ENCODE measurements at regions not wholly inside any gene's neighbourhood (a gene's known extent, or its start where the extent isn't known, plus 50 kb on each side); places are given as distances from the start of the nearest gene placed in this dataset.

DNA sequence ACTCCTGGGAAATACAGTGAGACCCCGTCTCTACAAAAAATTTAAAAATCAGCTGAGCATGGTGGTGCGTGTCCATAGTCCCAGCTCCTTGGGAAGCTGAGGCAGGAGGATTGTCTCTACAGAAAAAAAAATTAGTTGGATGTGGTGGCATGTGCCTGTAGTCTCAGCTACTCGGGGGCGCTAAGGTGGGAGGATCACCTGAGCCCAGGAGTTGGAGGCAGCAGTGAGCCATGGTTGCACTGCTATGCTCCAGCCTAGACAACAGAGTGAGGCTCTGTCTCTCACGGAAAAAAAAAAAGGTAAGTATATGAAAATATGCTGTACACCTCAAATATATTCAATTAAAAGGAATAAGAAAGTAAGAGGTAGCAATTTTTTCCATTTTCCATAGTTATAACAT lies 92.5 kb upstream of the TGIF1 start:
- ATAC-seq (ENCODE audit: low read depth) (no peak), DNase-seq (no peak)
- no peaks in the 10 kb centered on the region for H3K4me1 Mint-ChIP-seq
- no peaks in the 10 kb centered on the region for H4K20me1 ChIP-seq (ENCODE audit: control insufficient read depth, insufficient read depth, low read length, poor library complexity, severe bottlenecking)
- POLR2A ChIA-PET = no interaction called here
- H3K27ac ChIP-seq (ENCODE audit: low read length in 2 of 2) = no peak overlapping the region
- intact Hi-C loops (cut with micrococcal nuclease) = no loop called here
- no peak overlapping the region for H3K4me3 Mint-ChIP-seq
- no peaks in the 10 kb centered on the region for H3K4me1 ChIP-seq (ENCODE audit: control insufficient read depth in 2 of 2, insufficient read depth in 2 of 2, low read length in 2 of 2)
- no peak overlapping the region for H2AFZ ChIP-seq (ENCODE audit: insufficient read depth, low read depth, low read length, poor library complexity, severe bottlenecking)
- no peaks in the 10 kb centered on the region for H3K36me3 ChIP-seq (replicated peaks in 1 of 2; ENCODE audit: control extremely low read depth in 1 of 2, control insufficient read depth in 1 of 2, extremely low read depth in 1 of 2, insufficient read depth in 2 of 2, low read length in 1 of 2)
- no peak overlapping the region for H3K4me2 ChIP-seq (replicated peaks; ENCODE audit: low read depth, low read length, poor library complexity, severe bottlenecking)
- 100% methylated on average over 4 of the region's 5 CpGs for WGBS (ENCODE audit: insufficient coverage)
- H3K9me3 Mint-ChIP-seq (ENCODE audit: insufficient read depth) = no peaks in the 10 kb centered on the region
- H3K27me3 ChIP-seq (replicated peaks in 1 of 4; ENCODE audit: control extremely low read depth in 1 of 4, control insufficient read depth in 3 of 4, insufficient read depth in 4 of 4, low read length in 3 of 4) = no peaks in the 10 kb centered on the region
- no peak for TF ChIP-seq EZH2 (IDR thresholded peaks at IDR 0.05; ENCODE audit: borderline replicate concordance, insufficient read depth, low read depth, low read length, poor library complexity, severe bottlenecking)
- TF ChIP-seq, protein P1, sequence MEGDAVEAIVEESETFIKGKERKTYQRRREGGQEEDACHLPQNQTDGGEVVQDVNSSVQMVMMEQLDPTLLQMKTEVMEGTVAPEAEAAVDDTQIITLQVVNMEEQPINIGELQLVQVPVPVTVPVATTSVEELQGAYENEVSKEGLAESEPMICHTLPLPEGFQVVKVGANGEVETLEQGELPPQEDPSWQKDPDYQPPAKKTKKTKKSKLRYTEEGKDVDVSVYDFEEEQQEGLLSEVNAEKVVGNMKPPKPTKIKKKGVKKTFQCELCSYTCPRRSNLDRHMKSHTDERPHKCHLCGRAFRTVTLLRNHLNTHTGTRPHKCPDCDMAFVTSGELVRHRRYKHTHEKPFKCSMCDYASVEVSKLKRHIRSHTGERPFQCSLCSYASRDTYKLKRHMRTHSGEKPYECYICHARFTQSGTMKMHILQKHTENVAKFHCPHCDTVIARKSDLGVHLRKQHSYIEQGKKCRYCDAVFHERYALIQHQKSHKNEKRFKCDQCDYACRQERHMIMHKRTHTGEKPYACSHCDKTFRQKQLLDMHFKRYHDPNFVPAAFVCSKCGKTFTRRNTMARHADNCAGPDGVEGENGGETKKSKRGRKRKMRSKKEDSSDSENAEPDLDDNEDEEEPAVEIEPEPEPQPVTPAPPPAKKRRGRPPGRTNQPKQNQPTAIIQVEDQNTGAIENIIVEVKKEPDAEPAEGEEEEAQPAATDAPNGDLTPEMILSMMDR (IDR thresholded peaks at IDR 0.05) = no peak
- no peak overlapping the region for H3K27ac Mint-ChIP-seq
- peaks cover 3% of the 10 kb centered on the region for H3K27me3 Mint-ChIP-seq
- CTCF ChIA-PET = interaction anchor here (1.4 to 1.6 kb wide), 2 partner anchors 307 to 309 kb away, joined by 3 to 4 read pairs; no protein-coding TSS in a partner anchor
- no peak overlapping the region for H3K9ac ChIP-seq (ENCODE audit: low read length)
- no peaks in the 10 kb centered on the region for H3K79me2 ChIP-seq (ENCODE audit: control insufficient read depth, insufficient read depth, low read length)
- no peak overlapping the region for H3K4me3 ChIP-seq (ENCODE audit: control extremely low read depth in 1 of 5, extremely low read depth in 1 of 5, insufficient read depth in 1 of 5, low read depth in 2 of 5, low read length in 4 of 5)
- H3K9me3 ChIP-seq (ENCODE audit: control extremely low read depth in 1 of 3, control insufficient read depth in 2 of 3, insufficient read depth in 1 of 3, low read length in 2 of 3) = no peaks in the 10 kb centered on the region

DNA sequence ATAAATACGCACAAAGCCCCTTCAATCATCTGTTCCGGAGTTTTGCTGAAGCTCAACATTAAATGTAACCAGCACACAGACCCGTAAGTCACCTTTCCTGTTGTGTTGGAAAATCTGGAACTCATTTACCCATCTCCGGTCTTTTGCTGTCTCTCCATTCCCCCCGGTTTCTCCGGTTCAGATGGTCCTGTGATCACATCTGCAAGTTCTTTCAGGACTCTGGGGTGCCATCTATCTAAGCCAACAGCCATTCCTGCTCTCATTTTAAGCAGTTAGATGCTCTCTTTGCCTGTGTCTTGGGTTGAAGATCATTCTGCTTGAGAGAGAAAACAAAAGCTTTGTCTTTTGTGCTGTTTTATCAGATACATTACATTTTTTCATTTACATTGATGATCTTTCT lies 91.7 kb upstream of the TGIF1 start:
- intact Hi-C loops (cut with micrococcal nuclease) = no loop called here
- H3K36me3 ChIP-seq (replicated peaks in 1 of 2; ENCODE audit: control extremely low read depth in 1 of 2, control insufficient read depth in 1 of 2, extremely low read depth in 1 of 2, insufficient read depth in 2 of 2, low read length in 1 of 2) = no peaks in the 10 kb centered on the region
- H3K4me2 ChIP-seq (replicated peaks; ENCODE audit: low read depth, low read length, poor library complexity, severe bottlenecking) = no peak overlapping the region
- no peak overlapping the region for H3K4me3 ChIP-seq (ENCODE audit: control extremely low read depth in 1 of 5, extremely low read depth in 1 of 5, insufficient read depth in 1 of 5, low read depth in 2 of 5, low read length in 4 of 5)
- no peaks in the 10 kb centered on the region for H3K27me3 ChIP-seq (replicated peaks in 1 of 4; ENCODE audit: control extremely low read depth in 1 of 4, control insufficient read depth in 3 of 4, insufficient read depth in 4 of 4, low read length in 3 of 4)
- DNase-seq = no peak
- CTCF ChIA-PET = no interaction called here
- Mint-ChIP-seq H3K9me3 (ENCODE audit: insufficient read depth) (no peaks in the 10 kb centered on the region), H3K27me3 (peaks cover 3% of the 10 kb centered on the region), H3K4me3 (no peak overlapping the region), H3K4me1 (no peaks in the 10 kb centered on the region), H3K27ac (no peak overlapping the region)
- TF ChIP-seq, protein P1 (IDR thresholded peaks at IDR 0.05) = no peak
- TF ChIP-seq EZH2 (IDR thresholded peaks at IDR 0.05; ENCODE audit: borderline replicate concordance, insufficient read depth, low read depth, low read length, poor library complexity, severe bottlenecking) = no peak
- POLR2A ChIA-PET = no interaction called here
- no peak for ATAC-seq (ENCODE audit: low read depth)
- H4K20me1 ChIP-seq (ENCODE audit: control insufficient read depth, insufficient read depth, low read length, poor library complexity, severe bottlenecking) = no peaks in the 10 kb centered on the region
- H3K27ac ChIP-seq (ENCODE audit: low read length in 2 of 2) = no peak overlapping the region
- H3K79me2 ChIP-seq (ENCODE audit: control insufficient read depth, insufficient read depth, low read length) = no peaks in the 10 kb centered on the region
- 100% methylated on average over 2 of the region's 6 CpGs for WGBS (ENCODE audit: insufficient coverage)
- no peaks in the 10 kb centered on the region for H3K4me1 ChIP-seq (ENCODE audit: control insufficient read depth in 2 of 2, insufficient read depth in 2 of 2, low read length in 2 of 2)
- H3K9ac ChIP-seq (ENCODE audit: low read length) = no peak overlapping the region
- H3K9me3 ChIP-seq (ENCODE audit: control extremely low read depth in 1 of 3, control insufficient read depth in 2 of 3, insufficient read depth in 1 of 3, low read length in 2 of 3) = no peaks in the 10 kb centered on the region
- H2AFZ ChIP-seq (ENCODE audit: insufficient read depth, low read depth, low read length, poor library complexity, severe bottlenecking) = no peak overlapping the region

All from B cell (primary cell).